HG02642 (cell line): ENCODE measurements at regions not wholly inside any gene's neighbourhood (a gene's known extent, or its start where the extent isn't known, plus 50 kb on each side); places are given as distances from the start of the nearest gene placed in this dataset.

Experiments used
- ATAC-seq: cut with Tn5 transposase; IDR thresholded peaks from one replicate; pipeline ENCODE4 v1.9.1; 2021; ENCODE audit warnings: mild to moderate bottlenecking; ENCODE audit not compliant: unreplicated experiment, poor library complexity

GRCh38 chr10:113399065-113399464 is 153.8 kb upstream of the HABP2 start:
- no peak for ATAC-seq

- no peak for ATAC-seq
Measured at GRCh38 chr10:113402602-113403001, 150.3 kb upstream of the HABP2 start.

- ATAC-seq, result no peak
Measured at GRCh38 chr10:113407218-113407617, 145.6 kb upstream of the HABP2 start.

DNA sequence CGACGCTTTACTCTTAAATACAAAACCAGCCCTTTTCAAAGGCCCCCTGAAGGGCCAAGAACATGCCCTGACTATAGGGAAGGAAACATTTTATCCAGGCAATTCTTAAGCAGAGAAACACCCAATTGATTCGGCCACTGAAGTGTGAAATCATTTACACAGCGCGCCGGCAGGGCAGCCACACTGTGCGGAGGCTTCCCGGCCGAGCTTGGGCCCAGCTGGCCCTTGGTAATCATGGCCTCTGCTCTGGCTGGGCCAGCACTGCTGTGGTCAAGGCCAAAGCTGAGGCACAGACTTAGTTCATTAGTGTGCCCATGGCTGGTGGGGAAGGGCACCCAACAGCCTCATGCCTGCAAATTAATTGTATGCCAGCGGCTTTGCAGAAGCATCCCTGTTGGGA is 143.7 kb upstream of the HABP2 start:
- no peak for ATAC-seq

DNA sequence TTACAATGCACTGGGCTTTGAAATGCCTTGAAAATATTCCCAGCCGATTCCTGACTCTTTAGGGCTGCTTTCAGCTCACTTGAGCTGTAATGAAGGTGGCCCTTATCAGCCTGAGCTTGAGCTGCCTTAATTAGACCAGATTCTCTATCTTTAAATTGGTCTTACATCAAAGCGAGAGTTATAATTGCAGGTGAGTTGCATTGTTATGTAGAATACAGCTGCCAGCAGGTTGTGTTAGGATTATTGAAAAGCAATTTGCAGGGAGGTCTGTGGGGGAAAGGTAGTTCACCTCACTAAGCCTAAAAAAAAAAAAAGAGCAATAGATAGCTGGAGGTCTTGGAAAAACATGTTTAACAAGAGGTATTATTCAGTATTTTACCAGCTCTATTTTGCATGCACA is 142.2 kb upstream of the HABP2 start:
- no peak for ATAC-seq

- ATAC-seq, result no peak
Measured at GRCh38 chr10:113411456-113411855, 141.4 kb upstream of the HABP2 start.

- no peak for ATAC-seq
Measured at GRCh38 chr10:113412161-113412560, 140.7 kb upstream of the HABP2 start.

DNA sequence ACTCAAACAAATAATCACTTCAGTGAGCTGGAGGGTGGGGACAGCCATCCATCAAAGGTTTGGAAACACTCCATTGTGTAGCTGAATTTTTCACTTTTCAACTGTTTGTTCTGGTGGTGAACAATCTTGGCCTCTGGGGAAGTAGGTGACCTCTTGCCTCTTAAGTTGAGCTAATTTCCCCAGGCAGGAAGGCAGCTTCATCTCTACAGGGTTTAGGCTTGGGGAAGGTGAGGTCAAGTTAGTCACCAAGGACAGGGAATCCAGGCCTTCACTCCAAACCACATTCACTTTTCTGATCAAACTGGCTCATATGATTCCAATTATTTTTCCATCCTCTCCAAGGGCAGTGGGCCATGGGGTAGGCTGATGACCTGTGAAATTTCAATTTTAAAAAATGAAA is 138.3 kb upstream of the HABP2 start:
- no peak for ATAC-seq

- ATAC-seq, result no peak
Measured at GRCh38 chr10:113415246-113415645, 137.6 kb upstream of the HABP2 start.

- no peak for ATAC-seq
Measured at GRCh38 chr10:113420057-113420732, 132.7 kb upstream of the HABP2 start.

GRCh38 chr10:113420733-113421675 is 131.8 kb upstream of the HABP2 start:
- ATAC-seq, result no peak

DNA sequence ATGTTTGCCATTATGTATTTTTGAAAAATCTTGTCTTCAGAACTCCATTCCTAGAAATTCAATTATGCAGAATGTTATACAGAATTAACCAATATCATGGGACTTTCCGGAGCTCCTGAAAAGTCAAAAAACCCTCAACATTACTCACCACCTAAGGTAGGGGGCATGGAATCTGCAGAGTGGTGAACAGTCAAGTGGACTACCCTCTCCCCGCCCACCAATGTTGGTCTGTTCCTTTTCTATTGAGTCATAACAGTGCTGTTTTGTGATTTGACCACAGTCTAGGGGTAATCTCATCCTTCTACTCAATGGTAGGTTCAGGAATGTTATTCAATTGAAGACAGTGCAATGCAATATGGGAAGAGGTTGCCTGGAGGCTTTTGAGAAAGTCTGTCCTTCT is 130.5 kb upstream of the HABP2 start:
- no peak for ATAC-seq

DNA sequence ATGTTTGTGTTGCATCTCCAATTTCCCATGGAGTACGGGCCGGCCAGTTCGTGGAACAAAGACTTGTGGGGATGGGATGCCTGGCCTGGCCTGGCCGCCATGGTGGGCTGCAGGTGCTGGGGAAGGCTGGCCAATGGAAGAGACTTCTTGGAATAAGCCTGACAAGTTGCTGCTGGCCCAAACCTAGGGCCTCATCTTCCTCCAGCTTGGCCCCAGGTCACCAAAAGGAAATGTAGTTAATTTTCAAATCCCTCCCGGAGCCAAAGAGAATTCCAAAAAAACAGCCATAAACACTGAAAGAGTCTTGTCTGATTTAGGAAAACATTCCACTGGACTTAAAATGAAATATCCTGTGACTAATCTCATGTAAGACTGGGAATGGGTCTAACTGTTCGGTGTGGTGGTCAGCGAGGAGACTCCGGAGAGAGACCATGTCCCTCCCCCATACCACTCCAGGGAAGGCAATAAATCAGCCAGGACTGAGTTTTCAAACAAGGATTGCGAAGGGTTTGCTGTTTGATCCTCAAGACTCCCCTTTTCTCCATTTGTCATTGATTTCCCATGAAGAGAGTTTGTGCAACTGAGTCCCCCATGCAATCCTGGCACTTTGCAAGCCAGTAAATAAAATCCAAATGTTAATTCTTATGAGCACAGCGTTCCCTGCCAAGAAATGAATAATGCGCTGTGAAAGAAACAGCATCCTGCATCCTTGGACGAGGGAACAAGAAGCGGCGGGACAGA is 128.7 kb upstream of the HABP2 start:
- ATAC-seq, result no peak

- no peak for ATAC-seq
Measured at GRCh38 chr10:113425008-113425407, 127.8 kb upstream of the HABP2 start.

GRCh38 chr10:113425541-113425951 is 127.3 kb upstream of the HABP2 start:
- no peak for ATAC-seq

- no peak for ATAC-seq
Measured at GRCh38 chr10:113426181-113426877, 126.5 kb upstream of the HABP2 start.

DNA sequence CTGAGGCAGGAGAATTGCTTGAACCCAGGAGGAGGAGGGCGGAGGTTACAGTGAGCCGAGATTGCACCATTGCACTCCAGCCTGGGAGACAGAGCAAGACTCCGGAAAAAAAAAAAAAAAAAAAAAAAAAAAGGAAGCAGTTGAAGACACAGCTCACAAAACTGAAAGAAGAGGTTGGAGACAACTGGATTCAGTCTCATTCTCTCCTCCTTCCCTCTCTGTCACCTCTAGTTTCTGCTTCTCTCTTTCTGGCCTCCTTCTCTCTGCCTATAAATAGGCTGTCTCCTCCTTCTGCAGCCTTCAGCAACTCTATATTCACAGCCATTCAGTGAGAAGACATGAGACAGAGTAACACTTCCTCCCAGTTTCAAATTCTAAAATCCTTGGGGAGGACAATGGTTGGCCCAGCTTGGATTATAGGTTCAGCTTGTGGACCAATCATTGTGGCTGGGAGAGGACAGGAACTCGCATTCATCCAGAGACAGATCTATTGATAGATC is 125.6 kb upstream of the HABP2 start:
- ATAC-seq, result no peak

- ATAC-seq, result no peak
Measured at GRCh38 chr10:113427811-113428558, 124.9 kb upstream of the HABP2 start.

DNA sequence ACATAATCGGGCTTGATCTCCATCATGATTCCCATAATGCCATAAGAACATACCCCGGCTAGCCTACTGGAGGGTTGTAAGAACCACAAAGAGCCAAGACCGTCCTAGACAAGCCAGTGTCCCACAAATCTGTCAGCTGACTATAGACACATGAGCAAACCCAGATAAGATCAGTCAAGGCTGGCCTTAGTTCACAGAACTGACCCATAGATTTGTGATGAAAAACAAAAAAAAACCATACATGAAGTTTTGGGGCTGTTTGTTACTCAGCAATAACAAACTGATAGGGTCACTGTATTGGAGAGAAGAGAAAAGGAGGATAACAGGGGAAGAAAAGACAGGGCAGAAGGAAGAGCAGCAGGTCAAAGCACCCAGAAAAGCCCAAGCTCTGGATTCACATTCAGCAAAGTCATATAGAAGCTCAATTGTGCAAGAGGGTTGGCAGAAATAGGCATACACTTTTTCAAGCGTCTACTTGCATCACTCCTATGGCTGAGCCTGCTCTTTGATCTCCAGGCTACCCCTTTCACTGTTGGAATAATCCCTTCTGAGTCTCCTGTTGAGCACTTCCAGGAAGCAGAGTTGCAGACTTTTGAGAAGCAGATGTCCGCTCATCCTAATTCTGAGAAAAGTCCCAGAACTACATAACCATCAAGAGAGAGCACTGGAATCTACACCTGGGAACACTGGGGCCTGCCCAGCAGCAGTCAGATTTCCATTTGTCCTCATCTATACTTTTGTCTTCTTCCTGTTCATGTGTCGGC is 122.0 kb upstream of the HABP2 start:
- no peak for ATAC-seq
